ENCODE measurements at regions not wholly inside any gene's neighbourhood (a gene's known extent, or its start where the extent isn't known, plus 50 kb on each side); places are given as distances from the start of the nearest gene placed in this dataset.
"Not testable (repeated sequence)": the region's sequence is repeated elsewhere in the genome, so short reads cannot be mapped to it uniquely, and the experiment has no call there.

DNA sequence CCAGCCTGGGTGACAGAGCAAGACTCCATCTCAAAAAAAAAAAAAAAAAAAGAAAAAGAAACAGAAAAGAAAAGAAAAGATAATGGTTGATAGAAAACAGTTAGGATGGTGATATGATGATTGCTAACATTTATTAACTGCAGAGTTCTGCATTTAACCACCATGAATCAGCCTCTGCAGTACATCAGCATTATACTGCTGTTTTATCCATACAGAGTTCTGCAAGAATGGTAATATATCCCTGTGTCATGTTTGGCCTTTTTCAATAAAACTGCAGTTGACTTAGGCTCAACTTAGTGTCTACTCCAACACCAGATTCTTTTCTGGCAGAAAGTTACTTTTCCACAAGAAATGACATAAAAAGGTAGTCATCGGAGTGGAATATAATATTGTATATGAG is 62.6 kb downstream of the DUSP6 start:
- DNase-seq = no peak

- no peak for DNase-seq
These were observed 63.3 kb downstream of the DUSP6 start for GRCh38 chr12:89288959-89289358.

DNA sequence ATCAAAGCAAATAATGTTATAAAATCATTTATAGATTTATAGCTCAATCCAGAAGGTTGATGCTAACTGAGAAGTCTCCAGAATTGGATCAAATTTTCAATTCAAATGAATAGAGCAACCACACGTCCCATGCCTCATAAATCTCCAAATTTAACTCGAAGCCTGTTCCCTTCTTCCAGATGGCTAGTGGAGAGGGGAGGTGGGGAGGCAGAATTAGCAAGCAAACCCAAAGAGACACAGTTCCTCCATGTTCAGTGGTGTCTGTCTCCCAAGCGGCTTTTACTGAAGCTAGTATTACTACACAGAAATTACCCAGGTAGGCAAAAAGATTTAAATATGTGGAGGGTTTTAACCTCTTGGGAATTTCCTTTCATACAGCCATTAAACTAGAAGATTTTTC is 65.8 kb downstream of the DUSP6 start:
- DNase-seq = no peak

DNA sequence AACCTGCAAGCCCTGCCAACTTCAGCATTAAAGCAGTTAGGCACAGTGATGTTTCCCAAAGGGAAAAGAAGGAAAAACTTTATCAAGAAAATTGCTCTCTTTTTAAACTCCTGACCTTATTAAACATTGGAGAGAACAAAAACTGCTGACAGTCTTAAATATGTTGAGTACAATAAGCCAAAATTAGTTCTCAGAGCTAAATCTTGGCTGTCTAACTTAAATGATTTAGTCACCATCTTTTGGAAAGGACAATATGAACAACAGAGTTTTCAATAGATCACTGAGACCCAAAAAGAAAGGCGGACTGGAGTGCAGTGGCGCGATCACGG is 70.8 kb downstream of the DUSP6 start:
- DNase-seq = no peak

DNA sequence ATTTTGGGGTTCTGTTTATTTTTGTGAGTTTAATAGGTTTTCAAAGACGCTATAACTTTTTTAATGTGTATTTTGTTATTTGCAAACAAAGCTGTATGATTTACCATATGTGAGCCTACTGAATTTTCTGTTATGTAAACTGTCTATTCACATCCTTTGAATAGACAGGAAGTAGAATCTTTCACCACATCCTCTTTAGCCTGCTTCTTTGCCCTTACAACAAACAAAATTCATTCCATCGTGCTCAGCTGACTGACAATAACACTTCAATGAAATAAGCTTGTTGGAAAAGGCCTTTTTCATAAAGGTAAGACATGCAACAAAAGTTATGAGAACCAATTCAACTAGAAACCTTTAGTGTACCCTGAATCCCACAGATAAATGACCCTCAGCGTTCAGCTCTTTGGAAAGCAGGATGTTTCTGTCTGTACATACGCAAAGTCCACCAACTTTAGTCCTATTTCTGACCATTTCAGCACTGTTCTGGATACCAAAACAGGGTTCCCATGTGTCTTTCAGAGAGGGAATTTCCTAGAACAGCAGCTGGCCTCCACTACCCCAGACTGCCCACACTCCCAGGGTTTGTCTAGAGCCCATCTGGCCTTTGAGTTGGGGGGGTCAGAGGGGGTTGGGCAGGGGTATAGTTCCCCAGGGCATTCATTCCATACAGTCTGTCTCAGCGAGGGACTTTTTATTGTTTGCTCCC is 71.3 kb downstream of the DUSP6 start:
- DNase-seq = no peak

GRCh38 chr12:89279499-89279898 is 72.8 kb downstream of the DUSP6 start:
- DNase-seq = no peak

GRCh38 chr12:89278862-89279261 is 73.4 kb downstream of the DUSP6 start:
- no peak for DNase-seq

GRCh38 chr12:89278169-89278568 is 74.1 kb downstream of the DUSP6 start:
- no peak for DNase-seq

DNA sequence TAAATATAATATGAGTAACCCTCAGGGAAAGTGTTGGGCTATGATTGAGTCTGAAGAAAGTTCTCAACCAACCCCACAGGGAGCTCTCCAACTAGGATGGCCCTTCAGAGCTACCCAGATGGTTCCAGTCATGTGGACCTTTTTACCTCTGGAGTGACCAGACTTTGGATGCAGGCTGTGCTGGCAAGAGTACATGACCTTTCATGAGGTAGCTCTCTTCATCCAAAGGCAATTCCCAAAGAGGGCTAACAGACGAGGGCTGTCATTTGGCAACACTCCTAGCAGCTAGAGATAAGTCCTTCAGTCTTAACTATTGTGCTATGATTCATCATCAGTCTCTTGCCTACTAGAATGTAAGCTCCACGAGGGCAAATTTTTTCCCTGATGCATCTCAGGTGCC is 75.4 kb downstream of the DUSP6 start:
- DNase-seq = no peak

DNA sequence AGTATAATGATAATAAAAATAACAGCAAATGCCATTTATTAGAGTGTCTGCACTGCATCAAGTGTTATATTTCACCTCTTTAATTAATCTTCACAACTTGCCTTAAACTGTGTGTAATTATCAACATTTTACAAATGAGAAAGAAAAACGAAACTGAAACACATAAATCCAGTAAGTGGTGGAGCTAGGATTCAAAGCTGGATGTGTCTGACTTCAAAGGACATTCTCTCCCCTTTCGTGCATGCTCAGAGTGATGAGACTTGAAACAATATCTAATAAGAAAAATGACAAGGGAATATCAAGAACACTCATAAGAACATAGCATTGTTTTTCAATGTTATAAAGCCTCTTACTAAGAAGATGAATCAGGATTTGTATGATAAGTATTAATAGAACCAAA is 78.8 kb downstream of the DUSP6 start:
- DNase-seq = no peak

- no peak for DNase-seq
These were observed 81.8 kb downstream of the DUSP6 start for GRCh38 chr12:89270548-89270947.

GRCh38 chr12:89269174-89269573 is 83.1 kb downstream of the DUSP6 start:
- no peak for DNase-seq

GRCh38 chr12:89267404-89267803 is 84.9 kb downstream of the DUSP6 start:
- no peak for DNase-seq

DNA sequence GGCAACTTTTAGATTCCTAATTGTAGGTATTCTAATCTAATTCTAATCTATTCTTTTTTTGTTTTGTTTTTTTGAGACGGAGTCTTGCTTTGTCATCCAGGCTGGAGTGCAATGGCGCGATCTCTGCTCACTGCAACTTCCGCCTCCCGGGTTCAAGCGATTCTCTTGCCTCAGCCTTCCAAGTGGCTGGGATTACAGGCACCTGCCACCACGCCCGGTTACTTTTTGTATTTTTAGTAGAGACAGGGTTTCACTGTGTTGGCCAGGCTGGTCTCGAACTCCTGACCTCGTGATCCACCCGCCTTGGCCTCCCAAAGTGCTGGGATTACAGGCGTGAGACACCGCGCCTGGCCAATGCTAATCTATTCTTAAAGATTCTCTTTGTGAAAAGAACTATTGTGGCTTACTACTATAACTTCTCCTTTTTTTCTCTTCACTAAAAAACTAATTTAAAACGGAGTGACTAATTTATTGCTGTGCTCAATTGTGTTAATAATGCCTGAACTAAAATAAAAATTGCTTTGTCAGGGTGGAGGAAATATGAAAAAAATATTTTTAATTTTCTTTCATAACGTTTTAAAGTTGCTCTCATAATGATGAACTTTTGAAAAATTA is 85.6 kb downstream of the DUSP6 start:
- DNase-seq = not testable (repeated sequence)

- no peak for DNase-seq
These were observed 87.5 kb downstream of the DUSP6 start for GRCh38 chr12:89264837-89265236.

DNA sequence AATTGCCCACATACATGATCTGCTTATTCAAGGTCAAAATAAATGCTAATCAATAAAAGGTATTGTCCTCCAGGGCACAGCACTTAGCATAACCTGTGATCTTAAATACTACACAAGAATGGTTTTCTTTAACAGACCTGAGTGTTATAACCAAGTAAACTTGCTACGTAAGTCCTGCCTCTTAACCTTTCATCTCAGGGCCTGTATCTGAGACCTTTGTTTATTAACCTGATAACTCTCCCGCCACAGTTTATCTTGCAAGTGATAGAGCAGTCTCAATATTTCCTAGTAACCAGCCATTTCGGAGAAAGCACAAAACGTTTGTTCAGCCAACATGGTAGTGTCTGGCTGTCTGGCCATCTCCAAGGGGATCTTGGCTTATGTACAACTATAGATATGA is 88.4 kb downstream of the DUSP6 start:
- DNase-seq = no peak

DNA sequence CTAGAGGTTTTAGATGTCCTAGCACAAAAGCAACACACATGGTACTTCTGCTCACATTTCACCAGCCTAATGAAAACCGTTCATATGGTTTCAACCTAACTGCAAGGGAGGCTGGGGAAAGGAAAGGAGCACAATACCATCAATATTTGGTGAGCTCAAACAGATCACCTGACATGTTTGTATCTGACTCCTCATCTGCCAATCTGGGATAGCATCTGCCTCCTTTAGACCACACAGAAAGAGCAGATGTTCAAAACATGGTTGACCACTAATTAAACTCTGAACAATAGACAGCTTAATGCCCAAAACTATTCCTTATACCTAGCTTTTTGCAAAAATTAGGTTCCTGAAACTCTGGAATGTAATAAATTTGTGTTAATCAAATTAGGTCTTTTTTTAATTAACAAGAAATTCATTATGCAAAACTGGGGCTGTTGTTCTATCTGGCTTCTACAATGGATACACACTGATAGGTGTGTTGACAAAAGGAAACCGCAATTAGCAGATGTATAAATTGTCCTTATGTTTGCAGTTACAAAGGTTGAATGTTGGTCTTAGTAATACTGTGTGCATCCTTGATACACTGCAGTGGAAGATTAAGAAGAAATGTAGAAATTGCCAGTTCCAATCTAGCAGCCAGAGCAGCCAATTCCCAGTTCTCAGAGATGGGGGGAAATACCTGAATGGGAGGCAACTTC is 89.3 kb downstream of the DUSP6 start:
- no peak for DNase-seq

GRCh38 chr12:89261982-89262381 is 90.3 kb downstream of the DUSP6 start:
- DNase-seq = no peak

DNA sequence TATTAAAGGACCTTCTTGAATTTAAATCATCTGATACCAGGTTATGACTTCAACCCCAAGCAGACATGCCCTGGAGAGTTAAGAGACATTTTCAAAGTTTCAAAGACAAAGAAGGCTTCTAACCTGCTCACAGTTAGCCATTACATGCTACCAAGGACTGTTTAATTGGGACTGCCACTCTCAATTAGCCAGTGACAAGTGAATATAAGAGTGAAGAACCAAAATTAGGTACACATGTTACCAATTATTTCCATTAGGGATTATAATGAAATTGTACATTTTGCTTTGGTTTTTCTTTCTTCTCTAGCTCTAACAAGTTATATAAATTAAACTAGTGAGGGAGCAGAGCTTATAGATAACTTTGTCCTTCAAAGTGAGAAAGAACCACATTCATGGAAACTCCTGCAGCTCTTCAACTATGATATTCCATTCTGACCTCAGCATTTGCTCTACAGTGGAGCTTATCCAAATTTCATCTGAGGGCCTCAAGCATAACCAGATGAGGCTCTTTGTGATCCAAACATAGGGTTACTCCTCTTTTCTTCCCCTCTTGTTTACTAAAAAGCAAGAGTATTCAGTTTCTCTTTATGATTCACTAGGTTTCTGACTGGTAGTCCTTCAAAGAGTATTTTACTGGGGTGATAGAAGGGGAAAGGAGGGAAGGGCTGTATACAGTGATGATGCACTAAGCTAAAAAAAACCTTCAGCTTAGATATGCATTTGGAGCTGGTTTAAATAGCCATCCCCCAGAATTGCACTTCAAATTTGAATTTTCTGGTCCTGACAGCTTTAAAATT is 91.3 kb downstream of the DUSP6 start:
- DNase-seq = no peak

GRCh38 chr12:89259821-89260220 is 92.5 kb downstream of the DUSP6 start:
- DNase-seq = no peak

- DNase-seq = no peak
These were observed 93.9 kb downstream of the DUSP6 start for GRCh38 chr12:89258240-89258969.

DNA sequence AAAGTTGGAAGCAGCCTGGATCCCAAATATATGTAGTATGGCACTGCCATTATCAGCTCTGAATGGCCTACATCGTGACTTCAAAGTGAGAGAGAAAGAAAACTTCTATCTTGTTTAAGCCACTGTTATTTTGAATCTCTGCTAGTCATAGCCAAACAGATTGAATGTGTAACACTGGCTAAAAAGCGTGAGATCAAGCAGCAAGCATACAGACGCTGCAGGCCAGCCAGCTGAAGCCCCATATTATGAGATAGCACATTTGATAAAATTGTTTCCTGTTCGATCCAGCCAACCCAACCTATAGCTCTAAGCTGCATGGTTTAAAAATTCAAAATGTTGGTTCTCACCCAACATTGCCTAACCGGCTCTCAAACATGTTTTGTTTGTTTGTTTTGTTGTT is 95.0 kb downstream of the DUSP6 start:
- no peak for DNase-seq

DNA sequence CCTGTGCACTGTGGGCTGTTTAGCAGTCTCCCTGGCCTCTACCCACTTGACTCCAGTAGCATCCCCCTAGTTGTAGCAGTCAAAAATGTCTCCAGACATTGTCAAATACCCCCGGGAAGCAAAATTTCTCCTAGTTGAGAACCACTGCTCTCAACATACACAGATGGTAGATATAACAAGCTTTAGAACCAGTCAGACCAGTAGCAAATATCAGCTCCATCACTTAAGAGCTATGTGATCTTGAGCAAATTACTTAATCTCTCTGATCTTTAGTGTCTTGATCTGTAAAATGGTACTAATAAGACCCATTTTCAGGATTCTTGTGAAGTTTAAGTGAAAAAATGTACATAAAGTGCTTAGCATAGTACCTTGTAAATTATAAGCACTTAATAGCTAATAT is 96.2 kb downstream of the DUSP6 start:
- DNase-seq = no peak
